Thoracic aorta (tissue), 2 donors: ENCODE measurements at regions not wholly inside any gene's neighbourhood (a gene's known extent, or its start where the extent isn't known, plus 50 kb on each side); places are given as distances from the start of the nearest gene placed in this dataset.

Source experiments
- ATAC-seq: fragments of 150-250 bp; one replicate; pipeline ENCODE4 v1.8.0; 2017; ENCODE audit warnings: low read depth; ENCODE audit not compliant: insufficient number of reproducible peaks, low FRiP score
- DNase-seq: peaks from one replicate; pipeline ENCODE4 v3.0.0-alpha.2; 2020; ENCODE audit warnings: low spot score
- H3K27ac ChIP-seq, 2 donors: fragments of 200-600 bp; sonication (generic); 1 replicate in 1 of 2; 2 replicates in 1 of 2; pipeline ENCODE4 v1.5.1; 2016; ENCODE audit warnings: mild to moderate bottlenecking in 2 of 2, moderate library complexity in 2 of 2
- H3K27me3 ChIP-seq: fragments of 200-600 bp; sonication (generic); replicated peaks from 2 replicates; pipeline ENCODE4 v1.6.0; 2016; ENCODE audit warnings: mild to moderate bottlenecking; ENCODE audit not compliant: insufficient read depth
- H3K36me3 ChIP-seq: fragments of 200-600 bp; sonication (generic); one replicate; pipeline ENCODE4 v1.5.1; 2016
- H3K4me1 ChIP-seq, 2 donors: fragments of 200-600 bp; sonication (generic); 1 replicate in 1 of 2; 2 replicates in 1 of 2; pipeline versions ENCODE4 v1.5.1 to v1.6.0; 2016; ENCODE audit warnings: low read depth in 2 of 2, mild to moderate bottlenecking in 1 of 2; ENCODE audit not compliant: control insufficient read depth in 1 of 2
- H3K4me3 ChIP-seq: fragments of 200-600 bp; sonication (generic); 2 replicates; pipeline ENCODE4 v1.5.1; 2016; ENCODE audit warnings: mild to moderate bottlenecking
- H3K9me3 ChIP-seq: fragments of 200-600 bp; sonication (generic); 2 replicates; pipeline ENCODE4 v1.5.1; 2016
- CTCF ChIP-seq: fragments of 200-600 bp; sonication (generic); IDR thresholded peaks from one replicate; pipeline ENCODE4 v1.5.1; 2019; ENCODE audit warnings: antibody characterized with exemption

GRCh38 chr9:108671176-108671575 lies 184.6 kb downstream of the ACTL7B start:
- ATAC-seq: no peak
- no peak for TF ChIP-seq CTCF
- no peak overlapping the region for H3K4me3 ChIP-seq
- no peak overlapping the region for H3K27ac ChIP-seq
- no peaks in the 10 kb centered on the region for H3K9me3 ChIP-seq
- no peak for DNase-seq
- H3K36me3 ChIP-seq: no peaks in the 10 kb centered on the region
- no peaks in the 10 kb centered on the region for H3K4me1 ChIP-seq
- H3K27me3 ChIP-seq: no peaks in the 10 kb centered on the region

- TF ChIP-seq CTCF: no peak
- Histone ChIP-seq H3K27me3 (no peaks in the 10 kb centered on the region), H3K4me3 (no peak overlapping the region), H3K27ac (no peak overlapping the region), H3K4me1 (no peaks in the 10 kb centered on the region), H3K9me3 (no peaks in the 10 kb centered on the region), H3K36me3 (no peaks in the 10 kb centered on the region)
- ATAC-seq: no peak
- no peak for DNase-seq
Measured at GRCh38 chr9:108668938-108669335, 186.8 kb downstream of the ACTL7B start.

- Histone ChIP-seq H3K27me3 (no peaks in the 10 kb centered on the region), H3K4me1 (no peaks in the 10 kb centered on the region), H3K36me3 (no peaks in the 10 kb centered on the region), H3K27ac (no peak overlapping the region), H3K9me3 (no peaks in the 10 kb centered on the region), H3K4me3 (no peak overlapping the region)
- ATAC-seq (no peak), DNase-seq (no peak)
- TF ChIP-seq CTCF: no peak
Measured at GRCh38 chr9:108668191-108668937, 187.4 kb downstream of the ACTL7B start.

- ATAC-seq: no peak
- no peaks in the 10 kb centered on the region for H3K27me3 ChIP-seq
- TF ChIP-seq CTCF: no peak
- no peak overlapping the region for H3K27ac ChIP-seq
- no peaks in the 10 kb centered on the region for H3K9me3 ChIP-seq
- H3K36me3 ChIP-seq: no peaks in the 10 kb centered on the region
- no peak for DNase-seq
- no peaks in the 10 kb centered on the region for H3K4me1 ChIP-seq
- no peak overlapping the region for H3K4me3 ChIP-seq
Measured at GRCh38 chr9:108666240-108666784, 189.5 kb downstream of the ACTL7B start.

- no peaks in the 10 kb centered on the region for H3K27me3 ChIP-seq
- no peaks in the 10 kb centered on the region for H3K4me1 ChIP-seq
- no peaks in the 10 kb centered on the region for H3K9me3 ChIP-seq
- DNase-seq (no peak), ATAC-seq (no peak)
- H3K27ac ChIP-seq: no peak overlapping the region
- TF ChIP-seq CTCF: no peak
- H3K36me3 ChIP-seq: no peaks in the 10 kb centered on the region
- no peak overlapping the region for H3K4me3 ChIP-seq
Measured at GRCh38 chr9:108665521-108666239, 190.1 kb downstream of the ACTL7B start.
